ENCODE measurements at regions not wholly inside any gene's neighbourhood (a gene's known extent, or its start where the extent isn't known, plus 50 kb on each side); places are given as distances from the start of the nearest gene placed in this dataset.

DNA sequence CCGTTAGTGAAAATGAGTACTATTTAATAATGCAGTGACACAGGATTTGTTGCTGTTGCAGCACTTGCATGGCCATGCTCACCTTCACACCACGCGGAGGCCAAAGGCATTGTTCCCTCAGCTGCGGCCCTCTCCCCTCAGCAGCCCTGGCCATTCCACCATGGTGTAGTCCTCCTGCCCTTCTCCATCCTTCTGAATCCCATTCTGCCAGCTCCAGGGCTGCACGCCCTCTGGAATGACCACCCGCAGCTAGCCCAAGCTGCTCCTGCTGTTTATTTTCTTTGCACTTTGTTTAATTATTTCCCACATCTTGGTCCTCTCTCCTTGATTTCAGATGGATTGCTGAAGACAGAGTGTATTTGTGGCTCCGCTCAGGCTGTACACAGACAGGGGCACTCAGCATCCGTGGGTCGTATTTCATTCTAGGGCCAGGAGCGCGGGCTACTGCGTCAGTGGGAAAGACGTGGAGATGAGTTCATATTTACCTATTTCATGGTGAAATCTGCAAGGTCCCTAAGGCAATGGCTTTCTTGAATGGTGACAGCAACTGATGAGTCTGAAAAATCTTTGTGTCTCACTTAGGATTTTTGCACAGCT, 81.4 kb upstream of the DUSP22 start:
- intact Hi-C loops (cut with micrococcal nuclease; ENCODE audit: unreplicated experiment) (no loop called here), in situ Hi-C loops (cut with MboI) (loop anchor here (10.0 kb wide), 1 partner anchor 184 kb away; the partner anchor contains the start of gene IRF4)
- Histone ChIP-seq H3K36me3 (ENCODE audit: control insufficient read depth in 2 of 2, insufficient read depth in 2 of 2, low read length in 1 of 2) (no peaks in the 10 kb centered on the region), H3K9me3 (replicated peaks; ENCODE audit: control insufficient read depth, insufficient read depth, low read length) (peaks cover 6% of the 10 kb centered on the region; the same call in 2 of the 3 replicates), H3K4me3 (no peak overlapping the region), H4K20me1 (ENCODE audit: control insufficient read depth, insufficient read depth) (no peaks in the 10 kb centered on the region), H3K27me3 (replicated peaks in 1 of 2; ENCODE audit: control insufficient read depth in 2 of 2, insufficient read depth in 2 of 2, low read length in 1 of 2) (no peaks in the 10 kb centered on the region; a peak in 1 of 4 replicates), H3K27ac (ENCODE audit: control insufficient read depth, insufficient read depth) (no peak overlapping the region), H3K79me2 (ENCODE audit: control insufficient read depth, insufficient read depth, low read length) (no peaks in the 10 kb centered on the region), H3K9ac (ENCODE audit: control insufficient read depth, insufficient read depth, low read length) (no peak overlapping the region), H3K4me1 (ENCODE audit: control insufficient read depth, insufficient read depth, low read length) (peaks cover 62% of the 10 kb centered on the region), H2AFZ (ENCODE audit: control insufficient read depth, low read depth, low read length) (no peak overlapping the region), H3K4me2 (ENCODE audit: control insufficient read depth, insufficient read depth) (no peak overlapping the region)
- ATAC-seq (no peak), FAIRE-seq (no peak), DNase-seq (ENCODE audit: low read depth, low spot score) (no peak)
- 93% methylated on average over 13 of the region's 13 CpGs for WGBS (ENCODE audit: insufficient coverage, insufficient replicate concordance, low lambda C conversion rate, missing lambda C conversion rate)
- TF ChIP-seq E4F1 (IDR thresholded peaks at IDR 0.05; ENCODE audit: borderline replicate concordance, partially characterized antibody) (no peak), EZH2 (IDR thresholded peaks at IDR 0.05; ENCODE audit: borderline replicate concordance, control insufficient read depth, low read depth, low read length) (no peak), FOS (IDR thresholded peaks at IDR 0.05; ENCODE audit: borderline replicate concordance, extremely low read depth, insufficient read length) (no peak), ZZZ3 (IDR thresholded peaks at IDR 0.05; ENCODE audit: control insufficient read depth, insufficient read length, low read depth) (no peak), ESRRA (IDR thresholded peaks at IDR 0.05; ENCODE audit: low read length) (no peak), RB1 (IDR thresholded peaks at IDR 0.05; ENCODE audit: borderline replicate concordance) (no peak), EED (IDR thresholded peaks at IDR 0.05; ENCODE audit: low read depth) (no peak), HDAC6 (IDR thresholded peaks at IDR 0.05; ENCODE audit: unreplicated experiment) (no peak), SREBF2 (IDR thresholded peaks at IDR 0.05; ENCODE audit: low read length) (no peak), BRCA1 (IDR thresholded peaks at IDR 0.05; ENCODE audit: low read depth, low read length) (no peak), JUNB (IDR thresholded peaks at IDR 0.05) (no peak), PBX3 (IDR thresholded peaks at IDR 0.05; ENCODE audit: insufficient replicate concordance, low read depth, low read length) (no peak), RFX5 (IDR thresholded peaks at IDR 0.05; ENCODE audit: low read depth, low read length) (no peak)
- TF ChIP-seq, protein P1, sequence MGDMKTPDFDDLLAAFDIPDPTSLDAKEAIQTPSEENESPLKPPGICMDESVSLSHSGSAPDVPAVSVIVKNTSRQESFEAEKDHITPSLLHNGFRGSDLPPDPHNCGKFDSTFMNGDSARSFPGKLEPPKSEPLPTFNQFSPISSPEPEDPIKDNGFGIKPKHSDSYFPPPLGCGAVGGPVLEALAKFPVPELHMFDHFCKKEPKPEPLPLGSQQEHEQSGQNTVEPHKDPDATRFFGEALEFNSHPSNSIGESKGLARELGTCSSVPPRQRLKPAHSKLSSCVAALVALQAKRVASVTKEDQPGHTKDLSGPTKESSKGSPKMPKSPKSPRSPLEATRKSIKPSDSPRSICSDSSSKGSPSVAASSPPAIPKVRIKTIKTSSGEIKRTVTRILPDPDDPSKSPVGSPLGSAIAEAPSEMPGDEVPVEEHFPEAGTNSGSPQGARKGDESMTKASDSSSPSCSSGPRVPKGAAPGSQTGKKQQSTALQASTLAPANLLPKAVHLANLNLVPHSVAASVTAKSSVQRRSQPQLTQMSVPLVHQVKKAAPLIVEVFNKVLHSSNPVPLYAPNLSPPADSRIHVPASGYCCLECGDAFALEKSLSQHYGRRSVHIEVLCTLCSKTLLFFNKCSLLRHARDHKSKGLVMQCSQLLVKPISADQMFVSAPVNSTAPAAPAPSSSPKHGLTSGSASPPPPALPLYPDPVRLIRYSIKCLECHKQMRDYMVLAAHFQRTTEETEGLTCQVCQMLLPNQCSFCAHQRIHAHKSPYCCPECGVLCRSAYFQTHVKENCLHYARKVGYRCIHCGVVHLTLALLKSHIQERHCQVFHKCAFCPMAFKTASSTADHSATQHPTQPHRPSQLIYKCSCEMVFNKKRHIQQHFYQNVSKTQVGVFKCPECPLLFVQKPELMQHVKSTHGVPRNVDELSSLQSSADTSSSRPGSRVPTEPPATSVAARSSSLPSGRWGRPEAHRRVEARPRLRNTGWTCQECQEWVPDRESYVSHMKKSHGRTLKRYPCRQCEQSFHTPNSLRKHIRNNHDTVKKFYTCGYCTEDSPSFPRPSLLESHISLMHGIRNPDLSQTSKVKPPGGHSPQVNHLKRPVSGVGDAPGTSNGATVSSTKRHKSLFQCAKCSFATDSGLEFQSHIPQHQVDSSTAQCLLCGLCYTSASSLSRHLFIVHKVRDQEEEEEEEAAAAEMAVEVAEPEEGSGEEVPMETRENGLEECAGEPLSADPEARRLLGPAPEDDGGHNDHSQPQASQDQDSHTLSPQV (IDR thresholded peaks at IDR 0.05): no peak
- TF ChIP-seq, protein P2, sequence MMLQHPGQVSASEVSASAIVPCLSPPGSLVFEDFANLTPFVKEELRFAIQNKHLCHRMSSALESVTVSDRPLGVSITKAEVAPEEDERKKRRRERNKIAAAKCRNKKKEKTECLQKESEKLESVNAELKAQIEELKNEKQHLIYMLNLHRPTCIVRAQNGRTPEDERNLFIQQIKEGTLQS (IDR thresholded peaks at IDR 0.05; ENCODE audit: borderline replicate concordance, extremely low read depth, low read depth, low read length): no peak
- ChIA-PET CTCF (interaction anchor here (1.4 to 1.5 kb wide), 2 partner anchors 9 to 20 kb away, joined by 5 read pairs; no protein-coding TSS in a partner anchor), POLR2A (interaction anchor here (0.7 to 1.6 kb wide), 4 partner anchors 16 to 22 kb away, joined by 3 read pairs; no protein-coding TSS in a partner anchor), RAD21 (ENCODE audit: unreplicated experiment) (interaction anchor here (0.6 to 1.7 kb wide), 2 partner anchors 16 to 18 kb away, joined by 3 to 6 read pairs; no protein-coding TSS in a partner anchor), SMC1A (ENCODE audit: uncharacterized antibody, unreplicated experiment) (interaction anchor here (1.0 to 24.5 kb wide), 3 partner anchors 12 to 19 kb away, joined by 3 to 748 read pairs (median 3); no protein-coding TSS in a partner anchor)
- no TSS peak for BruUV-seq (replicated peaks)
